ENCODE measurements at regions not wholly inside any gene's neighbourhood (a gene's known extent, or its start where the extent isn't known, plus 50 kb on each side); places are given as distances from the start of the nearest gene placed in this dataset.
"Not testable (repeated sequence)": the region's sequence is repeated elsewhere in the genome, so short reads cannot be mapped to it uniquely, and the experiment has no call there.

DNA sequence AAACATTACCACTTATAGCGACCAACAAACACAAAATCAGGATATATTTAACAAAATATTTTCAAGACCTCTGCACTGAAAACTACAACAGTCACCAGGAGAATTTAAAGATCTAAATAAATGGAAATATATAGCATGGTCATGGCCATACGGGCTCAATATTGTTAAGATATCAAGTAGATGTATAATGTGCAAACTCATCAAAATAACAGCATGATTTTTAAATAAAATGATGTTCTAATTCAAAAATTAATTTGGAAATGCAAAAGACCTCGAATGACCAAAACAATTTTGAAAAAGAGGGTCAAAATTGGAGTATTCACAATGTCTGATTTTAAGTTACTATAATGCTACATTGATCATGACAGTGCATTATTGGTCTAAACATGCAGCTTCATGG lies 159.1 kb upstream of the NDN start:
- DNase-seq (ENCODE audit: low spot score), result no peak

DNA sequence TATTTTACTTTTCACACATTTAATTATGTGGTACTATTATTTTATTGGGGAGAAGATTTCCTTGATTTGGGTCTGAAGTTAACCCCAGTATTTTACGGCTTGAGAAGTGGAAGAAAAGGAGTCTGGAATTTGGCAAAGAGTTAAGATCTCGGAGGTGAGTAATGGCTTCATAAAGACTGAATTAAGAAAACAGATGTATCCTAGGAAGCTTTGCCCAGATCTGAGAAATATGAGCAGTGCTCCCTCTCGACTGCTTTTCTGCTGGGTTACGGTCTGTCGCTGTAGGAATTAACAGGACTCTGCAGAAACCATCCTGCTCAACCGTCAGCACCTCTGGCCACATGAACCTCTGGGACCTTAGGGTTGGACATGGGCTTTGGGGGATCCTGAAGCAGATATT lies 163.6 kb upstream of the NDN start:
- no peak for DNase-seq (ENCODE audit: low spot score)

DNA sequence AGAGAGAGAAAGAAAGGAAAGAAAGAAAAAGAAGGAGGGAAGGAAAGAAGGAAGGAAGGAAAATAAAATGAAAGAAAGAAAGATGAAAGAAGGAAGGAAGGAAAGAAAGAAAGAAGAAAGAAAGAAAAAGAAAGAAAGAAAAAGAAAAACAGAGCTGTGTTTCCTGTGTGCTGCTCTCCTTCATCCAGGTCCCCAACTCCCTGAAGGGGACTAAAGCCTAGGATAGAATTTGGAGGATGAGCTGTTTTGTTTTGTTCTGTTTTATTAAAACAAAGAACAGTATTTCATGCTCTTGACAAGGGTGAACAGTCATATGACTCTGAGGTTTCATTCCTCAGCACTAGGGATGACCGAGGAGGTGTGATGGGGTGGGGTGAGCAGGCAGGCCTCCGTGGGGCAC lies 164.8 kb upstream of the NDN start:
- DNase-seq (ENCODE audit: low spot score), result no peak

GRCh38 chr15:23853286-23853685 lies 166.2 kb upstream of the NDN start:
- no peak for DNase-seq (ENCODE audit: low spot score)

- no peak for DNase-seq (ENCODE audit: low spot score)
Measured at GRCh38 chr15:23854203-23854911, 167.3 kb upstream of the NDN start.

GRCh38 chr15:23854912-23855659 lies 168.0 kb upstream of the NDN start:
- DNase-seq (ENCODE audit: low spot score), result no peak

DNA sequence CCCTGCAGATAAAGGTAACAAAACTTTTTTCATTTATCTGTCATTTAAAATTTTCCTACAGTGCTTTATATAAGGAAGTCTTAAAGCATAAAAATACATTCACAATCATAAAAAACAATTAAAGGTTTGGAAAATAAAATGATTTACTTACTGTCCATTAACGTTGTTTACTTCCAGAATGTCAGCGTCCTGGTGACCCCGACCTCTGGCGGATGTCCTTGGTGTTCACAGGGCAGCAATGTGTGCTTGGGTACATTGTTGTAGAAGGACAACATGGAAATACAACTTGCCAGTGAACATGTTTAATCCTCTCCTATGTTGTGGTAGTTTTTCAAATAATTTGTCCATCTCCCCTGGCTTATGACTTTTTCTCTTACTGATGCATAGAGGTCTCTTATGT lies 168.8 kb upstream of the NDN start:
- no peak for DNase-seq (ENCODE audit: low spot score)

GRCh38 chr15:23857028-23857641 lies 170.0 kb upstream of the NDN start:
- DNase-seq (ENCODE audit: low spot score), result no peak

DNA sequence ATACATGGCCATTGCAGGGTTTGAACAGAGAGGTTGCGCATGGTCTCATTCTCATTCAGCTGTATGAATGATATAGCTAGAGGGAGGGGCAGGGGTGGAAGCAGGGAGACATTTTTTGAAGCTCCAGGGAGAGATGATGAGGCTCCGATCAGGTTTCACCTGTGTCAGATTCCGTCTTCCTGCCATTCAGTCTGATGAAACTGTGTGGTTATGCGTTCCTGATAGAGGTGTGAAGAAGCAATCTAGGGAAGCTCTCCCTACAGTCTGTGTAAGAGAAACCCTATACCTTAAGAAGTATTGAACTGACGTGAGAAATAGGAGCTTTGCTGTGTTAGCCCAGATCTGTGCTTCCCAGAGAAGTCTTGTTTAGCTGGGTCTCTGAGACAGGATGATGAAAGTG lies 171.9 kb upstream of the NDN start:
- DNase-seq (ENCODE audit: low spot score), result no peak

- DNase-seq (ENCODE audit: low spot score), result no peak
Measured at GRCh38 chr15:23860290-23861245, 173.5 kb upstream of the NDN start.

- no peak for DNase-seq (ENCODE audit: low spot score)
Measured at GRCh38 chr15:23866832-23867231, 179.7 kb upstream of the NDN start.

GRCh38 chr15:23869396-23869795 lies 182.3 kb upstream of the NDN start:
- no peak for DNase-seq (ENCODE audit: low spot score)

GRCh38 chr15:23873613-23874012 lies 186.5 kb upstream of the NDN start:
- not testable (repeated sequence) for DNase-seq (ENCODE audit: low spot score)

GRCh38 chr15:23877502-23878412 lies 190.7 kb upstream of the NDN start:
- no peak for DNase-seq (ENCODE audit: low spot score)

- DNase-seq (ENCODE audit: low spot score), result no peak
Measured at GRCh38 chr15:23881291-23881690, 194.2 kb upstream of the NDN start.

DNA sequence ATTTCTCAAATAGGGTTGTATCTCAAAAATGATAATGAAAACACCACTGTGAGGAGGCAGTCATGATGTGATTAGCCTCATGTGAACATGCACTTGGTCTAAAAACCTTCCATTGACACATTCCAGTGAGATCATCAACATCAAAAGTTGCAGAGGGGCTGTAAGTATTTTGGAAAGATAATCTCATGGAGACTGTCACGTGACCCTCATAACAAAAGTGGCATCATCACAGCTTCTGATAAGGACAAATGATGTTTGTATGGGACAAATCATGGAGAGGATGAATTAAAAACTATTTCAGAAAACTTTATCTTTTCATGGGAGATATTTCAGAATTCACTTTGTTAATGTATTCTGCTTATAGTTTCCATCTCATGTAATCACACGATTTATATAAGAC lies 203.1 kb upstream of the NDN start:
- no peak for DNase-seq (ENCODE audit: low spot score)

DNA sequence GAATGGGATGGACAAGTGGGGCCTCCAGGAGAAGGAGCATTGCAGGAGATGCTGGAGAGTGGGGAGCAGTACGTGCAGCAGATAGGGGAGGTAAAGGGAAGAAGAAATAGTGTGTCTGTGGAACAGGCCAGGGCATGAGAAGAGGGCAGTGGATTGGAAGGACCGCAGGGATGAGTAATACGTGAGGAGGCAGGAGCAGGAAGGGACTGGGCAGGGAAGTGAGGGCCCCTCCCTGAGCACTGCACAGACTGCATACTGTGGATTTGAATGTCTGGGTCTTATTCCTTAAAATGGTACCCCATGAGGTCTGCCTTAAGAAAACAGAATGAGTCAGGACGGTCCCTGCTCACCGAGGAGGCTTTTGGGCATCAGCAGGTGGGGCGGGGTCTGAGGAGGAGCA lies 210.0 kb upstream of the NDN start:
- no peak for DNase-seq (ENCODE audit: low spot score)

DNA sequence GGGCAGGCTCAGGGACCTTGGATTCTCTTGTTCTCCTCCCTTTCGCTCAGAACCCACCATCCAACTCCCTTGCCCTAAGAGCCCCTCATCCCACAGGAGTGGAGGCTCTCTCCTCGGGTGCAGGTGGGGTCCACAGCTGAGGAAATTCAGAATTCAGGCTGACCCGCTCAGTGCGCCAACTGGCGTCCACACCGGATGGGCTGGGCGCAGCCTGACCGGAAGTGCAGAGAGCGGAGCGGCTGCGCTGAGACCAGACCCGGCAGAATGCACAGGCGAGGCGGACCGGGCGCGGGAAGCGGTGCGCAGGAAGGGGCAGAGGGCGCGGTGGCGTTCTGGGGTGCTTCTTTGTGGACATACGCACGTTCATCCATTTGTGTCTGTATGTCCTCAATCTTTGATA lies 210.4 kb upstream of the NDN start:
- no peak for DNase-seq (ENCODE audit: low spot score)

DNA sequence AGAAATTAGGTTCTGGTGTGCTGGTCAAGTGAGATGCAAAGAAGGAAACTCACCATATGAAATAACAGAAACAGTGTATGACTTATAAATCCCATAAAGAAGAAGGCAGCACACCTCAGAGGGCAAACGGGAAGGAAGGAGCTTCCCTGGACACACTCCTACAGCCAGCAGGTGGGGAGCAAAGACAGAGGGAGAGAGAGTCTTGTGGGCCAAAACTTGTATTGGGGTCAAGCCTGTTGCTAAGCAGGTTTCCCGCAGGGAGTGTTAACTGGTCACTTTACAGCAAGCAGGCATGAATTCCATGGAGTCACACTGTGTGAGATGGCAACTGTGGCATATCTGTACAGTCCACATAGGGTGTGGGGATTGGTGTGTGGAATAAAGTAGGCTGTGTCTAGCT lies 222.9 kb upstream of the NDN start:
- no peak for DNase-seq (ENCODE audit: low spot score)

DNA sequence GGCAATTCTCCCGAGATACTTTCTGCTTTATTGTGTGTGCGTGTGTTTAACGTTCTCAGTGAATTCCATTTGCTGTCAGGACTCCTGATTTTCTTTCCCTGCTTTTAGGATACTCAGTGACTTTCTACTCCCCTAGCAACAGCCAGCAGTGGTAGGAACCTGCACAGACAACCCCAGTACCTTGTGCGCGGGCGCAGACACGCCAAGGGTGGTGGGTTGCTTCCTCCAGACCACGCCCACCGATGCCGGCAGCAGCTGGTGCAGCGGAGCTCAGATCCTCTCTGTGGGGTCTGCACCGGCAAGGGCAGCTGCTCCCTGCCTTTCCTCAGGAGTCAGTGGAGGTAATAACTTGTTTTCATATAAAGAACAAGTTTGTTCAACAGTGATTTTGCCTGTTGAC lies 225.1 kb upstream of the NDN start:
- DNase-seq (ENCODE audit: low spot score), result no peak

Data from mesenteric fat pad (tissue), 1 donor.